ENCODE measurements at regions not wholly inside any gene's neighbourhood (a gene's known extent, or its start where the extent isn't known, plus 50 kb on each side); places are given as distances from the start of the nearest gene placed in this dataset.

DNA sequence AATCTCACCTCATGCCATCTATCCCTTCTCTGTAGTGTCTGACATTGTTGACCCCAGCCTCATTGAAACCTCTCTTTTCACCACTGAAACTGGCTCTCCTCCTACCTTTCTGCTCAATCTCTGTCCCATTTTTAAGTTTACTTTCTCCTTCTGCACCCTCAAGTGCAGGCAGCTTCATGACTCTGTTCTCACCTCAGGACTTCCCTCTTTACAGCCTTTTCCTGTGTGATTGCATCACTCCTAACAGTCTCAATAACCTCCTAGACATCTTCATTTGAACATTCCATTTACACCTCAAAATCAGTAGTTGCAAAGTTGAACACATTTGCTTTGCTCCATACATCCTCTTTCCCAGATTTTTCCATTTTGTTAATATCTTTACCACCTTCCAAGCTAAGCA is 172.1 kb downstream of the RASEF start:
- DNase-seq: no peak
- no peaks in the 10 kb centered on the region for H3K36me3 Mint-ChIP-seq (ENCODE audit: low read depth)
- no peak overlapping the region for H3K27ac Mint-ChIP-seq
- no peak overlapping the region for H3K4me3 Mint-ChIP-seq
- no peaks in the 10 kb centered on the region for H3K27me3 Mint-ChIP-seq (ENCODE audit: low read depth, poor library complexity)
- peaks cover 27% of the 10 kb centered on the region for H3K4me1 Mint-ChIP-seq
- TF ChIP-seq, protein P1, sequence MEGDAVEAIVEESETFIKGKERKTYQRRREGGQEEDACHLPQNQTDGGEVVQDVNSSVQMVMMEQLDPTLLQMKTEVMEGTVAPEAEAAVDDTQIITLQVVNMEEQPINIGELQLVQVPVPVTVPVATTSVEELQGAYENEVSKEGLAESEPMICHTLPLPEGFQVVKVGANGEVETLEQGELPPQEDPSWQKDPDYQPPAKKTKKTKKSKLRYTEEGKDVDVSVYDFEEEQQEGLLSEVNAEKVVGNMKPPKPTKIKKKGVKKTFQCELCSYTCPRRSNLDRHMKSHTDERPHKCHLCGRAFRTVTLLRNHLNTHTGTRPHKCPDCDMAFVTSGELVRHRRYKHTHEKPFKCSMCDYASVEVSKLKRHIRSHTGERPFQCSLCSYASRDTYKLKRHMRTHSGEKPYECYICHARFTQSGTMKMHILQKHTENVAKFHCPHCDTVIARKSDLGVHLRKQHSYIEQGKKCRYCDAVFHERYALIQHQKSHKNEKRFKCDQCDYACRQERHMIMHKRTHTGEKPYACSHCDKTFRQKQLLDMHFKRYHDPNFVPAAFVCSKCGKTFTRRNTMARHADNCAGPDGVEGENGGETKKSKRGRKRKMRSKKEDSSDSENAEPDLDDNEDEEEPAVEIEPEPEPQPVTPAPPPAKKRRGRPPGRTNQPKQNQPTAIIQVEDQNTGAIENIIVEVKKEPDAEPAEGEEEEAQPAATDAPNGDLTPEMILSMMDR (IDR thresholded peaks at IDR 0.05): no peak
- H3K9me3 Mint-ChIP-seq: peaks cover 4% of the 10 kb centered on the region

DNA sequence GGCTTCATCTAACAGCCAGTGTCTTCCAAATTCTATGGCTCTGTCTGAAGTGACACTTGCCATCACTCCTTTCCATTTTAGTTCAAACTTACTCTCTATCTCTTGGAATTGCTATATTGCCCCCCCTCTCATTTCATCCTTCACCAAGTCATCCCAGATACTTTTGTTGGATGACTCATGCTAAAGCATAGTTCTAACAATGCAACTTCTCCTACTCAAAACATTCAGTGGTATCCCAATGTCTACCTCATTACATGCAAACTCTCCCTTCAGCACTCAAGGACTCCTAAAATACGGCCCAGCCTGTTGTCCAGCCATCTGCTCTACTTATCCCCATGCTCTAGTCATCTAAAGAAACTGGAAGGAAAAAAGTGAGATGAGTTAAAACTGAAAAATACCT is 171.6 kb downstream of the RASEF start:
- peaks cover 6% of the 10 kb centered on the region for H3K9me3 Mint-ChIP-seq
- no peak overlapping the region for H3K4me3 Mint-ChIP-seq
- DNase-seq: no peak
- no peaks in the 10 kb centered on the region for H3K36me3 Mint-ChIP-seq (ENCODE audit: low read depth)
- TF ChIP-seq, protein P1 (IDR thresholded peaks at IDR 0.05): no peak
- no peak overlapping the region for H3K27ac Mint-ChIP-seq
- no peaks in the 10 kb centered on the region for H3K27me3 Mint-ChIP-seq (ENCODE audit: low read depth, poor library complexity)
- H3K4me1 Mint-ChIP-seq: peaks cover 32% of the 10 kb centered on the region

DNA sequence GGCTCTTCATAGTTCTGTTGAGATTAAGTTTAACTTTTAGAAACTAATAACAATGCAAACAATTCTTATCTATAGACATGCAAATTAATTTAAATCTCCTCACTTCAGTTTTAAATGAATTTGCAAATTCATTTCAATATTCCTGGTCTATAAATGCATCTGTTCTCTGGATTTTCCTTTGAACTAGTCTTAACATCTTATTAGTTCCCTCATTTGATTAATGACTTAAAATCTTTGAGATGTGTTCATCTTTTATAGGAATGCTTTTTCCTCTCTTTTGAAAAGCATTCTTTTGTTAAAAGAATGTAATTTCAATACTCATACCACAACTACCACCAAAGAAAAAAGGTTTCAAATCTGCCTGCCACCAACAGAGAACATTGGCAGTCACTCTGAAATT is 169.4 kb downstream of the RASEF start:
- Mint-ChIP-seq H3K27me3 (ENCODE audit: low read depth, poor library complexity) (no peaks in the 10 kb centered on the region), H3K4me3 (no peak overlapping the region), H3K27ac (no peak overlapping the region), H3K36me3 (ENCODE audit: low read depth) (peaks cover 6% of the 10 kb centered on the region), H3K9me3 (peaks cover 20% of the 10 kb centered on the region), H3K4me1 (peaks cover 36% of the 10 kb centered on the region)
- TF ChIP-seq, protein P1 (IDR thresholded peaks at IDR 0.05): no peak
- DNase-seq: no peak

DNA sequence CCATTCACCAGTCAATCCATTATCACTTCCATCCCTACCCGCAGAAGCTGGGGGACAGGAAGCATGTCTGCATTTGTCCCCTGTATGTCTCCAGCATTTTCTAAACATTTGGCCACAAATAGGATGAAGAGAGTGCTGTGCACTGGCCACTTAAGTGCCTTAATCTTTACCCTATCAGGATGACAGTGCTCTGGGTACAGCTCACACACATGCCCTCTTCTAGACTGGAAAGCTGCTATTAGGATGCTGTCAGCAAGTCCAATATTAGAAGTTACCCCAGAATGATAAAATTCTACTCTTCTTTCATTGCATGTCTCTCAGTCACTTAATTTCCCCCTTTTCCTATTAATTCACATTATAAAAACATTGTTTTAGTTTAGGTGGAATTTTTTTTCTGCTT is 168.4 kb downstream of the RASEF start:
- no peak overlapping the region for H3K27ac Mint-ChIP-seq

DNA sequence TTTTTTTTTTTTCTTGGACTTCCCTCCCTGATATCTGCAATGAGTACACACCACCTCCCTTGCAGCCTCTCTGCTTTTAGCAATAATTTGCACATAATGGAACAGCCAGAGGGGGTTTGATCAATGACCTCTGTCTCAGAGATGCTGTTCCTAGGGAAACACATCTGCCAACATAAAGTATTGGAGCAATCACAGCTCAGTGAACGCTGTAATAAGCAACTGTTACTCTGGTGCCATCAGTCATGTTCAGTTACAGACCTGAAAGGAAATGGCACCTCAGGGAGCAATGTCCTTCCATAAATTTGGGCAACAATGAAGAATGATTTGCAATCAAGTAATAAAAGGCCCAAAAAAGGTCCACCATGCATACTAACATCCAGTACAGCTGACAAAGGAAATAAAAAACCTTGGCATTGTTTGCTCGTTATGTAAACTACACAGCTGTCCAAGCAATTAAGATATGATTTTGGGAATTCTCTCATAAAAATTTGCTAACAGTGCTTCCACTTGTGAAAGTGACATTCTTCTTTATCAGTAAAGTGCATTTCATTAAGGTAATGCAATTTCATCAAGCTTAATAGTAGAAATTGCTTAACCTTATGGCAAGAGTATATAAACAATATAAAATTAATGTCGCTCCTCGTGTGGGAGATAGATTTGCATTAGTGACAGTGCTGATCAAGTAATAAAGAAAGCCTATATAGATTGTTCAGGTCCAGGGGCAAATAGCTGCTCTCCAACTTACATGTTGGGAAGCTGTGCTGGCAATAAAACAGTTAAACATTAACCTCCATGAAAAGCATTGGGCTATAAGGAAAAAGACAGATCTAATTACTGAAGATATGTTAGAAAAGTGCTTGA is 167.8 kb downstream of the RASEF start:
- Mint-ChIP-seq H3K27me3 (ENCODE audit: low read depth, poor library complexity) (peaks cover 3% of the 10 kb centered on the region), H3K4me3 (peak overlapping the region; percentile 11), H3K27ac (no peak overlapping the region), H3K36me3 (ENCODE audit: low read depth) (peaks cover 6% of the 10 kb centered on the region), H3K9me3 (peaks cover 20% of the 10 kb centered on the region), H3K4me1 (peaks cover 36% of the 10 kb centered on the region)
- TF ChIP-seq, protein P1 (IDR thresholded peaks at IDR 0.05): no peak
- peak; percentile 27 for DNase-seq

More for the DNA sequence above, 168.4 kb downstream of the RASEF start:
- H3K9me3 Mint-ChIP-seq: peaks cover 20% of the 10 kb centered on the region
- no peaks in the 10 kb centered on the region for H3K27me3 Mint-ChIP-seq (ENCODE audit: low read depth, poor library complexity)
- TF ChIP-seq, protein P1 (IDR thresholded peaks at IDR 0.05): no peak
- DNase-seq: no peak
- peaks cover 6% of the 10 kb centered on the region for H3K36me3 Mint-ChIP-seq (ENCODE audit: low read depth)
- peaks cover 36% of the 10 kb centered on the region for H3K4me1 Mint-ChIP-seq
- H3K4me3 Mint-ChIP-seq: no peak overlapping the region

DNA sequence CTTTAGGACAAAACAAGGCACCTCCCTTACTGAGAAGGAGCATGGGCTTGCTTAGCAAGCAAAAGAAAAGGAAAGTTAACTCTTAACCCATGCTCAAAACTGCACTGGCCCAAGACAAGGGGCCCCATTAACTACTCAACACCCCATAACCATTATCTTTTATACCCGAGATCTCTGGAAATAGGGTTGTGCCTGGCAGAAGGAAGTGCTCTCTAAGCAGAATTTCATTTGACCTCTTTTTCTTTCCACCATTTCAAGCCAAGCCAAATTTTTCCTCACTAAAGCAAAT is 167.2 kb downstream of the RASEF start:
- Mint-ChIP-seq H3K27me3 (ENCODE audit: low read depth, poor library complexity) (peaks cover 3% of the 10 kb centered on the region), H3K4me1 (peaks cover 36% of the 10 kb centered on the region), H3K36me3 (ENCODE audit: low read depth) (peaks cover 6% of the 10 kb centered on the region), H3K9me3 (peaks cover 20% of the 10 kb centered on the region), H3K4me3 (no peak overlapping the region), H3K27ac (peak overlapping the region; percentile 38)
- TF ChIP-seq, protein P1 (IDR thresholded peaks at IDR 0.05): no peak
- no peak for DNase-seq
